ENCODE measurements at regions not wholly inside any gene's neighbourhood (a gene's known extent, or its start where the extent isn't known, plus 50 kb on each side); places are given as distances from the start of the nearest gene placed in this dataset.

- no peak for TF ChIP-seq RAD21 (IDR thresholded peaks at IDR 0.05; ENCODE audit: low read depth)
- no peak for TF ChIP-seq TEAD4 (IDR thresholded peaks at IDR 0.05)
- TF ChIP-seq MAX (IDR thresholded peaks at IDR 0.05): no peak
- no peak for TF ChIP-seq EP300 (IDR thresholded peaks at IDR 0.05; ENCODE audit: borderline replicate concordance)
- no peak for TF ChIP-seq TAF1 (IDR thresholded peaks at IDR 0.05; ENCODE audit: low read depth)
- TF ChIP-seq CEBPB (IDR thresholded peaks at IDR 0.05): no peak
- TF ChIP-seq NFIC (IDR thresholded peaks at IDR 0.05): no peak
- TF ChIP-seq YY1 (IDR thresholded peaks at IDR 0.05; ENCODE audit: low read depth): no peak
- TF ChIP-seq REST (IDR thresholded peaks at IDR 0.05; ENCODE audit: low read depth): no peak
- no peak for TF ChIP-seq CREB1 (IDR thresholded peaks at IDR 0.05; ENCODE audit: low read depth)
- no peak for TF ChIP-seq TCF12 (IDR thresholded peaks at IDR 0.05; ENCODE audit: low read depth)
Observed at GRCh38 chrX:19193565-19193964, 71.3 kb upstream of the ADGRG2 start.
